H1 (cell line): ENCODE measurements at regions not wholly inside any gene's neighbourhood (a gene's known extent, or its start where the extent isn't known, plus 50 kb on each side); places are given as distances from the start of the nearest gene placed in this dataset.

Experiments used
- BACH1 ChIP-seq: IDR thresholded peaks from 2 replicates; pipeline ENCODE4 v1.6.1; 2012; ENCODE audit warnings: low read length, improper control_type of control experiment
- BRCA1 ChIP-seq: IDR thresholded peaks from 2 replicates; pipeline ENCODE4 v1.6.1; 2012; ENCODE audit warnings: low read depth, low read length, improper control_type of control experiment
- EP300 ChIP-seq, 2 experiments: IDR thresholded peaks; 1 replicate in 1 of 2; 2 replicates in 1 of 2; pipeline ENCODE4 v1.6.1; 2011 to 2012; ENCODE audit warnings: low read depth in 2 of 2, low read length in 2 of 2, mild to moderate bottlenecking in 2 of 2, borderline replicate concordance in 1 of 2, inconsistent platforms in 1 of 2, moderate library complexity in 1 of 2
- GABPA ChIP-seq: IDR thresholded peaks from 2 replicates; pipeline ENCODE4 v1.6.1; 2011; ENCODE audit warnings: mild to moderate bottlenecking, low read length, moderate library complexity, borderline replicate concordance; ENCODE audit not compliant: insufficient read depth
- HDAC6 ChIP-seq: IDR thresholded peaks from one replicate; pipeline ENCODE4 v1.7.1; 2012; ENCODE audit warnings: low read depth, mild to moderate bottlenecking, inconsistent platforms, low read length, moderate library complexity
- NANOG ChIP-seq: IDR thresholded peaks from 2 replicates; pipeline ENCODE4 v1.6.1; 2011; ENCODE audit warnings: low read length, low read depth, mild to moderate bottlenecking, inconsistent platforms; ENCODE audit not compliant: insufficient read depth, poor library complexity, severe bottlenecking
- POLR2A ChIP-seq, 2 experiments: IDR thresholded peaks; 1 replicate in 1 of 2; 2 replicates in 1 of 2; pipeline ENCODE4 v1.6.1; 2011; ENCODE audit warnings: low read depth in 2 of 2, low read length in 2 of 2, mild to moderate bottlenecking in 2 of 2; ENCODE audit errors: control extremely low read depth in 1 of 2
- POLR2AphosphoS5 ChIP-seq: IDR thresholded peaks from 2 replicates; pipeline ENCODE4 v1.6.1; 2011; ENCODE audit warnings: low read depth, low read length
- SP1 ChIP-seq: IDR thresholded peaks from 2 replicates; pipeline ENCODE4 v1.6.1; 2011; ENCODE audit warnings: low read depth, low read length
- TAF1 ChIP-seq: IDR thresholded peaks from 2 replicates; pipeline ENCODE4 v1.6.1; 2011; ENCODE audit warnings: mild to moderate bottlenecking, low read depth, low read length
- TCF12 ChIP-seq: IDR thresholded peaks from 2 replicates; pipeline ENCODE4 v1.6.1; 2011; ENCODE audit warnings: low read depth, mild to moderate bottlenecking, low read length

- TF ChIP-seq TCF12 = no peak
- no peak for TF ChIP-seq EP300 (IDR thresholded peaks at IDR 0.05; ENCODE audit: borderline replicate concordance in 1 of 2, low read depth in 2 of 2, low read length in 2 of 2)
- no peak for TF ChIP-seq POLR2A (IDR thresholded peaks at IDR 0.05; ENCODE audit: control extremely low read depth in 1 of 2, low read depth in 2 of 2, low read length in 2 of 2)
- TF ChIP-seq TAF1 = no peak
- no peak for TF ChIP-seq HDAC6
- TF ChIP-seq SP1 = no peak
- TF ChIP-seq GABPA = no peak
- no peak for TF ChIP-seq NANOG
- no peak for TF ChIP-seq BACH1
- TF ChIP-seq BRCA1 = no peak
- no peak for TF ChIP-seq POLR2AphosphoS5
These were observed 197.1 kb upstream of the CXCL12 start (continued) for GRCh38 chr10:44581996-44582395.
